HFF-Myc (cell line): ENCODE measurements at regions not wholly inside any gene's neighbourhood (a gene's known extent, or its start where the extent isn't known, plus 50 kb on each side); places are given as distances from the start of the nearest gene placed in this dataset.

Source experiments
- DNase-seq: peaks from one replicate; pipeline ENCODE4 v3.0.0-alpha.2; 2011; ENCODE audit warnings: low read depth; ENCODE audit errors: extremely low read depth
- H3K4me3 ChIP-seq: replicated peaks from 2 replicates; pipeline ENCODE4 v1.5.1; 2011; ENCODE audit warnings: low read depth, mild to moderate bottlenecking, control low read depth, low read length
- TF ChIP-seq, protein P1 (sequence below): IDR thresholded peaks from 2 replicates; pipeline ENCODE4 v1.5.1; 2012; ENCODE audit warnings: mild to moderate bottlenecking, low read depth, low read length, control low read depth; ENCODE audit errors: missing control alignments

DNA sequence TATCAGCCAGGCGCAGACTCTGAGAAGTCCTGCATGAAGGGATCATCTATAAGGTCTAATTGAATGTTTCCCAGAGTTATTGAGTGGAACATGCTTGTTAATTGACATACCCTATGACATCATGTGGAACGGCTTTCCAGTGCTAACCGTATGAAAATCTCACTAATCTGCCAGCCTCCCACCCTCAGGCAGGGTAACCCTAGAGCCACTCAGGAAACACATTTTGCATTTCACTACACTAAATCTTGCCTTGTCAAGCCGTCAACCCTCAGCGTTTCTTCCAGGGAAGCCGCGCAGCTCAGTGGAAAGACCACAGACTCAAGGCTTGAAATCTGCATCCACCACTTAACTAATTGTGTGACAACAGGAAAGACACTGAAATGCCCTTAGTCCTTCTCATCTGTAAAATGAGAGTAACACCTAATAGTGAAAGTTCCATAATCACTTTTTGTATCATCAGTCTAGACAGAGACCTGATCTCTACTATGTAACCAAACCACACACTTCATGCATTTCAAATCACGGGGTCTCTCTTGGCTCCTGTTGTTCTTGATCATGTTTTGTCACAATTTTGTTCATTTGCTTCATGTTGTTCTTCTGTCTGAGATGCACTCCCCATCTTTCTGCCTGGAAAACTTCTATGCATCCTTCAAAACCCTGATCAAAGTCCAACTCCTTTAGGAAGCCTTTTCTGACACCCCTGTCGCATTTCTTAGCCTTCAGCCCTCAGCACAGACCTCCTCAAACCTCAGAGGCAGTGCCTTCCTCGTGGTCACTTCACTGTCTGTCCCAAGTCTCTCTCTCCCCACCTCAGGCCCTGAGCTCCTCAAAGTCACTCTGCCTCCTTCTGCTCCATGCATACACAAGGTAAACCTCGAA lies 246.5 kb downstream of the TOMM20 start:
- no peak overlapping the region for H3K4me3 ChIP-seq
- TF ChIP-seq, protein P1, sequence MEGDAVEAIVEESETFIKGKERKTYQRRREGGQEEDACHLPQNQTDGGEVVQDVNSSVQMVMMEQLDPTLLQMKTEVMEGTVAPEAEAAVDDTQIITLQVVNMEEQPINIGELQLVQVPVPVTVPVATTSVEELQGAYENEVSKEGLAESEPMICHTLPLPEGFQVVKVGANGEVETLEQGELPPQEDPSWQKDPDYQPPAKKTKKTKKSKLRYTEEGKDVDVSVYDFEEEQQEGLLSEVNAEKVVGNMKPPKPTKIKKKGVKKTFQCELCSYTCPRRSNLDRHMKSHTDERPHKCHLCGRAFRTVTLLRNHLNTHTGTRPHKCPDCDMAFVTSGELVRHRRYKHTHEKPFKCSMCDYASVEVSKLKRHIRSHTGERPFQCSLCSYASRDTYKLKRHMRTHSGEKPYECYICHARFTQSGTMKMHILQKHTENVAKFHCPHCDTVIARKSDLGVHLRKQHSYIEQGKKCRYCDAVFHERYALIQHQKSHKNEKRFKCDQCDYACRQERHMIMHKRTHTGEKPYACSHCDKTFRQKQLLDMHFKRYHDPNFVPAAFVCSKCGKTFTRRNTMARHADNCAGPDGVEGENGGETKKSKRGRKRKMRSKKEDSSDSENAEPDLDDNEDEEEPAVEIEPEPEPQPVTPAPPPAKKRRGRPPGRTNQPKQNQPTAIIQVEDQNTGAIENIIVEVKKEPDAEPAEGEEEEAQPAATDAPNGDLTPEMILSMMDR = no peak
- DNase-seq = no peak

DNA sequence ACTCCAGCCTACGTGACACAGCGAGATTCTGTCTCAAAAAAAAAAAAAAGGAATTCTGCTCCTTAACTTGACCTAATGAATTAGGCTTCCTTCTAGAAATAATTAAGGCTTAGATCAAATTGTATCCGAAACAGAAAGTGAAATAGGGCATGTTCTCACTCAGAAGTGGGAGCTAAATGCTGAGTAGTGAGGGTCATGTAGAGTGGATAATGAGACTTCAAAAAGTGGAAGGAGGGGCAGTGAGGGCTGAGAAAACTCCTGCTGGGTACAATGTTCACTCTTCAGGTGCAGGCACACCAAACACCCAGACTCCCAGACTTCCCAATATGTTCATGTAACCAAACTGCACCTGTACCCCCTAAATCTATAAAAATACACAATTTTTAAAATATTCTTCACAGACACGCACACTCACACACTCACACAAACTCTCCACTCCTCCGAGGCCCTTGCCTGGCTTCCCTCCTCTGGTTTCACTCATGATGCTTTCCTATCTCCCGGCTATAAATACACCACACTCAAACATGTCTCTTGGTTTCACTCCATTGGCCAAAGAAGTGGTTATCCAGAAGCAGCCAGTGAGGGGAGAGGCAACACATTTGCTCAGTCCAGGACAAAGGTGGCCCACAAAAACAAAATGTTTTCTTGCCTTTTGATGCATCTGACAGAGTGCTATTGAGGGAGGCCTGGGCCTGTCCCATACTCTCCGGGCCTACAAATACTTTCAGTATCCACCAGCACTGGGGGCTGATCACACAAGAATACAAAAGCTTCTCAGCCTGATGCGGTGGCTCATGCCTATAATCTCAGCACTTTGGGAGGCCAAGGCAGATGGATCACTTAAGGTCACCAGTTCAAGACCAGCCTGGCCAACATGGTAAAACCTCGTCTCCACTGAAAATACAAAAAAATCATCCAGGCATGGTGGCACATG lies 249.2 kb downstream of the TOMM20 start:
- TF ChIP-seq, protein P1 = no peak
- no peak overlapping the region for H3K4me3 ChIP-seq
- no peak for DNase-seq

DNA sequence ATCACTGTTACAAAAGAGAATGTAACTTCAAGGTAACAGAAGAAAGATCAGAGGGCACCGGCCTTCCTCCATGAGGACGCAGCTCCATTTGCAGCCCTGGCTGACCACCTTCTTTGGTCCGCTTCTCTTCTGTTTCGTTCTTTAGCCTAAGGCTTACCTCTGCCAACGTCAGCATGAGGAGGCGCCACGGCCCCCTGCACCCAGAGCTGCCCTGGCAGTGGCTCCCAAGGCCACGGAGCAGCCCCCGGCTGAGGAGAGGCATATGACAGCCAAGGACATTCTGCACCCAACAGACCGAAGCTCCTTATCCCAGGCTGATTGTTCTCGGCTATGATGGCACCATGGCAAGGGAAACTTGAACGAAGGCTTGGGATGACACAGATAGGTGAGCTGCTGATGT lies 250.3 kb downstream of the TOMM20 start:
- no peak for DNase-seq
- TF ChIP-seq, protein P1 = no peak
- H3K4me3 ChIP-seq = no peak overlapping the region

DNA sequence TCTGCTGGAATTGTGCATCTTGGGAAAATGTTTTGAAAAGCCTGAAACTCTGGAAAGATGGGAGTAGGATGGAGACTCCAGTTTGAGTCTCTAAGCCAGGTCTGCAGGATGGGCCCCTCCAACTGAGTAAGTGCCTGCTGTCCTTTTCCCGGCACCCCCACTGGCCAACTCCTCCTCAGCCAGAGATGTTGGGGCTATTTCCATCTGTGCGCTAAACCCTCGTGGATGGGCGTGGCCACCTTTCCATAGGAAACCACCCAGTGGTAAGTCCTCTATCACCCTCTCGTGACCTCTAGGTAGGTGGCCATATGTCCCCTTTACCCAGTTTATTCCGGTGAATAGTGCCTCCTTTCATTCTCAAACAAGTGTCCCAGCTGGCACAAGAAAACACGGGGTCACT lies 250.9 kb downstream of the TOMM20 start:
- H3K4me3 ChIP-seq = no peak overlapping the region
- DNase-seq = no peak
- TF ChIP-seq, protein P1 = no peak

DNA sequence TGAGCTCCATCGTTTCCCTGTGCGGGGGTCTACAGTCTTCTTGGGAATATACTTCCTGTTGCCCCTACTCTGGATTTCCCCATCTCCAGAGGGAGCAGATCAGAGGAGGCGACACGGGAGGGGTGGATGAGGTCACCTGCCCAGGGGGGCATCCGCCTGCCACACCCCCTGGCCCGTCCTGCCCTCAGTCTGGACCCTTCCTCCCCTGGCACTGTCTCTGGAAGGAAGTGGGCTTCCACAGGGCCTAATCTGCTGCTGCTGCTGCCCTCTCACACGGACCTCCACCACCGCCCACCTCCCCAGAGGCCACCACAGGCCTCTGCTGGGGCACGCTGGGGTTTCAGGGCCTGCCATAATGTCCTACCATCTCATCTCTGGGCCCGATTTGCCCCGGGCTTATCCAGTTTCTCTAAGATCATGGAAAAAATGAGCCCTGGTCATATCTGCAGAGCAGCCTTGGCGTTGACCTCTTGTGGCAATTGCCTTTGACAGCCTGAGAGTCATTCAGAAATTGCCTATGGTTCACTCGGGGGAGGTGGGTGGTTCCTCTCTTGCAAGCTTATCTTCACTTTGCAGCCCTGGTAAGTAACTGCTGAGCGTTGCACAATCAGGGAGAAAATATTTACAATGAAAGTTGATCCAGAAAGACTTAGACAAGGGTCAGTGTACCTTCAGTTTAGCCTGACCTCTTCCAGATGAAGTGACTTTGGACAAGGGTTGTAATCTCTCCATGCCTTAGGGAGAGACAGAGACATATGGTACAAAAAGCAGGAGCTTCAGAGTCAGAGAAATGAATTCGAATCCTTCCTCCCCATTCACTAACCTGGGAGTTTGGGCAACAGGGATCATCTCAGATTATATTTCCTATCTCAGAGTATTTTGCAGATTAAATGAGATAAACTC lies 252.4 kb downstream of the TOMM20 start:
- H3K4me3 ChIP-seq = no peak overlapping the region
- DNase-seq = no peak
- TF ChIP-seq, protein P1 = no peak

DNA sequence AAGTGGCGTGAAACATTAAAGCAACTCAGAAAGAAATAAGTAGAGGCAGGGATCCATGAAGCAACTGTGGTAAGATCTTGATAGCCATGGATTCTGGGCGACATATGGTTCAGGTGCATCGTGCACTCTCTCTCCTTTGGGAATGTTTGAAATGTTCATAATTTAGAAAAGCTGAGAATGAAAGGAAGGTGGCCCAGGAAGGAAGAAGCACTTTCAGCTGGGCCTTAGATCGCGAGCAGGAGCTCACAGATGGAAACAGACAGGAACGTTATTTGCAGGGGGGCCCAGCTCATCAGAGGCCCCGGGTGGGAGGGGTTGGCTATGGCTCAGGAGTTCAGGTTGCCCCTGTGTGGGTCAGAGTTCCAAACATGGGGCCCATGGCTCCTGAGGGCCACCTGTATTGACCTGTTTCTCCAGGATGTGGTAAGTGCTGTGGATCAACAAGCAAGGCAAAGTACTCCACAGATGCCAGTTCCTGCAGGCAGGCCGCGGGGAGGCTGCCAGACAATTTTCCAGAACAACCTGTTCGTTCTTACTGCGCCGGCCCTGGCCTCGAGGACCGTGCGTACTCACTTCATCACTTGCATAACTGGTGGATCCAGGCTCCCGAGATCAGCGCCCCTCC lies 253.2 kb downstream of the TOMM20 start:
- H3K4me3 ChIP-seq = no peak overlapping the region
- no peak for DNase-seq
- TF ChIP-seq, protein P1 = no peak
